Sigmoid colon (tissue), 6 donors: ENCODE measurements at regions not wholly inside any gene's neighbourhood (a gene's known extent, or its start where the extent isn't known, plus 50 kb on each side); places are given as distances from the start of the nearest gene placed in this dataset.

ENCODE experiments used
- DNase-seq: peaks from one replicate; pipeline ENCODE4 v3.0.0-alpha.2; 2019
- H3K27ac ChIP-seq, 4 donors: fragments of 200-600 bp; sonication (generic); one replicate each; pipeline ENCODE4 v1.5.1; 2016 to 2019; ENCODE audit warnings: mild to moderate bottlenecking in 1 of 4
- H3K27me3 ChIP-seq, 3 donors: fragments of 200-600 bp; sonication (generic); one replicate each; pipeline ENCODE4 v1.5.1; 2019; ENCODE audit warnings: mild to moderate bottlenecking in 1 of 3
- H3K36me3 ChIP-seq, 4 donors: fragments of 200-600 bp; sonication (generic); one replicate each; pipeline ENCODE4 v1.5.1; 2016 to 2019
- H3K4me1 ChIP-seq, 4 donors: fragments of 200-600 bp; sonication (generic); one replicate each; pipeline ENCODE4 v1.5.1; 2017 to 2019
- H3K4me3 ChIP-seq, 4 donors: fragments of 200-600 bp; sonication (generic); one replicate each; pipeline ENCODE4 v1.5.1; 2017 to 2019; ENCODE audit warnings: mild to moderate bottlenecking in 2 of 4, moderate library complexity in 1 of 4
- H3K9me3 ChIP-seq, 4 donors: fragments of 200-600 bp in 3 of 4; sonication (generic) in 3 of 4; one replicate each; pipeline versions ENCODE4 v1.5.1 to v1.6.1; 2013 to 2019
- EP300 ChIP-seq, 4 donors: sonication (generic); formaldehyde crosslinking; IDR thresholded peaks; one replicate each; pipeline ENCODE4 v1.6.1; 2017; ENCODE audit warnings: antibody characterized with exemption in 4 of 4
- POLR2A ChIP-seq, 2 donors: fragments of 450-650 bp; IDR thresholded peaks; one replicate each; pipeline ENCODE4 v1.6.1; 2016; ENCODE audit warnings: antibody characterized with exemption in 2 of 2, mild to moderate bottlenecking in 2 of 2, moderate library complexity in 2 of 2
- POLR2AphosphoS5 ChIP-seq, 4 donors: sonication (generic); formaldehyde crosslinking; IDR thresholded peaks; one replicate each; pipeline ENCODE4 v1.6.1; 2017; ENCODE audit warnings: antibody characterized with exemption in 4 of 4
- WGBS, 2 donors: extraction: QIAGEN DNeasy Blood & Tissue Kit; methylation state at CpG; one replicate each; pipeline ENCODE4 v1.1.7; 2013; 5-methylcytosine and 5-hydroxymethylcytosine counted together
- intact Hi-C: fragments of 100-400 bp; cut with DNase I; formaldehyde crosslinking; loops from one replicate; pipeline ENCODE4 v1.15.1; 2023
- TF ChIP-seq, protein P1 (sequence below), 4 experiments: fragments of 450-650 bp in 3 of 4; fragments of 200-600 bp in 1 of 4; IDR thresholded peaks; one replicate each; pipeline ENCODE4 v1.5.1; 2016 to 2019; ENCODE audit warnings: antibody characterized with exemption in 4 of 4, mild to moderate bottlenecking in 3 of 4, moderate library complexity in 2 of 4
- donor health status: healthy with polysubstance abuse.
- donor health status: healthy.

DNA sequence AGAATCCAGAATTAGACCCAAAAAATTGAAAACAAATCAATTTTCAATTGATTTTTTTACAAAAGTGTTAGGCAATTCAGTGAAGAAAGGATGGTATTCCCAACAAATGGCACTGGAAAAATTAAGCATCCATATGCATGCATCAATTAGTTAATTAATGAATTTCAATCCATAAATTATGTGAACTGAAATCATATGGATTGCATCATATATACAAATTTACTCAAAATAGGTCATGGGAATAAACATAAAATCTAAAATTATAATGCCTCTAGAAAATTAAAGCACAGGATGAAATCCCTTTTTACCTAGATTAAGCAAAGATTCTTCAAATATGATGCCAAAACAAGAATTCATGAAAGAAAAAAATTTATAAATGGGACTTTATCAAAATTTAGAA lies 213.9 kb upstream of the KLHL29 start:
- Histone ChIP-seq H3K27me3 (no peaks in the 10 kb centered on the region), H3K36me3 (no peaks in the 10 kb centered on the region), H3K4me1 (no peaks in the 10 kb centered on the region), H3K27ac (no peak overlapping the region), H3K4me3 (no peak overlapping the region), H3K9me3 (peaks cover 0 to 4% (median 0%) of the 10 kb centered on the region in 4 donors)
- intact Hi-C loops = no loop called here
- no peak for TF ChIP-seq POLR2A (IDR thresholded peaks at IDR 0.05)
- TF ChIP-seq, protein P1, sequence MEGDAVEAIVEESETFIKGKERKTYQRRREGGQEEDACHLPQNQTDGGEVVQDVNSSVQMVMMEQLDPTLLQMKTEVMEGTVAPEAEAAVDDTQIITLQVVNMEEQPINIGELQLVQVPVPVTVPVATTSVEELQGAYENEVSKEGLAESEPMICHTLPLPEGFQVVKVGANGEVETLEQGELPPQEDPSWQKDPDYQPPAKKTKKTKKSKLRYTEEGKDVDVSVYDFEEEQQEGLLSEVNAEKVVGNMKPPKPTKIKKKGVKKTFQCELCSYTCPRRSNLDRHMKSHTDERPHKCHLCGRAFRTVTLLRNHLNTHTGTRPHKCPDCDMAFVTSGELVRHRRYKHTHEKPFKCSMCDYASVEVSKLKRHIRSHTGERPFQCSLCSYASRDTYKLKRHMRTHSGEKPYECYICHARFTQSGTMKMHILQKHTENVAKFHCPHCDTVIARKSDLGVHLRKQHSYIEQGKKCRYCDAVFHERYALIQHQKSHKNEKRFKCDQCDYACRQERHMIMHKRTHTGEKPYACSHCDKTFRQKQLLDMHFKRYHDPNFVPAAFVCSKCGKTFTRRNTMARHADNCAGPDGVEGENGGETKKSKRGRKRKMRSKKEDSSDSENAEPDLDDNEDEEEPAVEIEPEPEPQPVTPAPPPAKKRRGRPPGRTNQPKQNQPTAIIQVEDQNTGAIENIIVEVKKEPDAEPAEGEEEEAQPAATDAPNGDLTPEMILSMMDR (IDR thresholded peaks at IDR 0.05) = no peak
- no peak for DNase-seq

DNA sequence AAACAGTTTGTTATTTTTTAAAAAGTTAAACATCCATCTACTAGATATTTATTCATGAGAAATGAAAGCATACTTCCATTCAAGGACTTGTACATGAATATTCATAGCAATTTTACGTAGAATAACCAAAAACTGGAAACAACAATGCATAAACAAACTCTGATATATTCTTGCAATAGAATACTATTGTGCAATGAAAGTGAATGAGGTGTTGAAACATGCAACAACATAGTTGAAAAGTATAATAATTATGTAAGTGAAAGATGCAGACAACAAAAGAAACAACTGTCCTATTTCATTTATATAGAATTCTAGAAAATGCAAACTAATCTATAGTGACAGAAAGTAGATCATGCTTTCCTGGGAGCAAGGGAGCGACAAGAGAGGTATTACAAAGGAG lies 206.6 kb upstream of the KLHL29 start:
- WGBS, 2 donors = 85 to 88% methylated on average over 2 of the region's 2 CpGs
- H3K27me3 ChIP-seq = no peaks in the 10 kb centered on the region
- H3K4me1 ChIP-seq = no peaks in the 10 kb centered on the region
- no peak for DNase-seq
- no peak overlapping the region for H3K27ac ChIP-seq
- TF ChIP-seq EP300 (IDR thresholded peaks at IDR 0.05) (no peak), POLR2AphosphoS5 (IDR thresholded peaks at IDR 0.05) (no peak), POLR2A (IDR thresholded peaks at IDR 0.05) (no peak)
- TF ChIP-seq, protein P1 (IDR thresholded peaks at IDR 0.05) = no peak
- no peak overlapping the region for H3K4me3 ChIP-seq
- peaks cover 0 to 11% (median 3%) of the 10 kb centered on the region in 4 donors for H3K9me3 ChIP-seq
- H3K36me3 ChIP-seq = no peaks in the 10 kb centered on the region
- intact Hi-C loops = no loop called here

DNA sequence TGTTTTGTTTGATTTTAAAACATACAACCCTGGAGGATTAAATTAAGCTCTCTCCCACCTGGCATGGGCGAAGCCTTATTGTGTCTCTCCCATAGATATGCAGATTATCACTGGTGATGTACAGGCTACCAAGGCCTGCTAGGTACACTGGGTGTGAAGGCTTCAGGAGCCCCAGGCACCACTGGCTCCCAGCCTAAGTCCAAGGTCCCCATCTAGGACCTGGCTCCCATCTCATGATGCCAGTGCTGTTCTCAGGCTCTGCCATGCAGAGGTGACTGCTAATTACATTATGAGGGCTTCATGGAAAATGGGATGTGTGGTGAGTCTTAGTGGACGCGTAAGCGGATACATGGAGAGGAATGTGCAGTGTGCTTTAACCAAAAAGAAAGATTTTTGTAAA lies 201.2 kb upstream of the KLHL29 start:
- Histone ChIP-seq H3K36me3 (no peaks in the 10 kb centered on the region), H3K4me1 (no peaks in the 10 kb centered on the region), H3K4me3 (no peak overlapping the region), H3K27me3 (no peaks in the 10 kb centered on the region), H3K9me3 (peaks cover 0 to 9% (median 3%) of the 10 kb centered on the region in 4 donors), H3K27ac (no peak overlapping the region)
- no peak for TF ChIP-seq POLR2AphosphoS5 (IDR thresholded peaks at IDR 0.05)
- no peak for TF ChIP-seq POLR2A (IDR thresholded peaks at IDR 0.05)
- no peak for DNase-seq
- 93 to 96% methylated on average over 4 of the region's 4 CpGs for WGBS, 2 donors
- intact Hi-C loops = no loop called here

DNA sequence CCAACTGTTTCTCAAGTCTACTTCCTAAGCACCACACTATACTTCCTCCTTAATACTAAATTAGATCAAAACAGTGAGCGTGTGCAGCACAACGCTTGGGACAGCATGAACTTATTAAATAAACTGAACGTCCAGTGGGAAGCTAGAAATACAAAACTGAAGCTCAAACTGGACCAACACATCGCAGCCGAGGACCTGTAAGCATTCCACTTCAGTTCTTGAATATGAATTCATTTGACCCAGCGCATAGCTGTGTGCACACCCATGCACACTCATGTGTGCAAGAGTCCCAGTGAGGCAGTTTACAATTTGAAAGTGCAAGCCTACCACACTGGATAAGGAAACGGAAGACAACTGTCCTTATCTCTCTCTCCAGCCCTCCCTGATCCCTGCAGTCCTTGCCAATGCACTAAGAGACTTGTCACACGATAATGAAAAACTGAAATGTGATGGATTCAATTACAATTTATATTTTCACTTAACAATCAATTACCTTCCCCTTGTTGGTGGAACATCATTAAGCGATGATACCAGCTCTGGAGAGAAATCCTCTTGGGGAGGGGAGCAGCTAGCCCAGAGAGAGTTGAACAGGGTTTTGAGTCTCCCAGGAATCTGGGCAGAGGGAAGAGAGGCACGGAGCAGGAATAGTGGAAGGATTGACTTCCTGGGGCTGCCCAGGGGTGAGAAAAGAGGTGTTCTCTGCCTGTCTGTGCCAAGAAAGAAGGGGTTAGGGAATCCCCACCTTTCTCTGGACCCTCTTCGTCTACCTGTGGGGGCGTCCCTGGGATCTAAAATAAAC lies 186.5 kb upstream of the KLHL29 start:
- WGBS, 2 donors = 89 to 90% methylated on average over 12 of the region's 12 CpGs
- Histone ChIP-seq H3K36me3 (no peaks in the 10 kb centered on the region), H3K4me1 (no peaks in the 10 kb centered on the region), H3K4me3 (no peak overlapping the region), H3K27me3 (no peaks in the 10 kb centered on the region), H3K27ac (no peak overlapping the region), H3K9me3 (peaks cover 0 to 1% (median 0%) of the 10 kb centered on the region in 4 donors)
- TF ChIP-seq POLR2AphosphoS5 (IDR thresholded peaks at IDR 0.05) = no peak
- no peak for TF ChIP-seq EP300 (IDR thresholded peaks at IDR 0.05)
- no peak for TF ChIP-seq POLR2A (IDR thresholded peaks at IDR 0.05)
- TF ChIP-seq, protein P1 (IDR thresholded peaks at IDR 0.05) = no peak
- DNase-seq = no peak
- intact Hi-C loops = no loop called here

DNA sequence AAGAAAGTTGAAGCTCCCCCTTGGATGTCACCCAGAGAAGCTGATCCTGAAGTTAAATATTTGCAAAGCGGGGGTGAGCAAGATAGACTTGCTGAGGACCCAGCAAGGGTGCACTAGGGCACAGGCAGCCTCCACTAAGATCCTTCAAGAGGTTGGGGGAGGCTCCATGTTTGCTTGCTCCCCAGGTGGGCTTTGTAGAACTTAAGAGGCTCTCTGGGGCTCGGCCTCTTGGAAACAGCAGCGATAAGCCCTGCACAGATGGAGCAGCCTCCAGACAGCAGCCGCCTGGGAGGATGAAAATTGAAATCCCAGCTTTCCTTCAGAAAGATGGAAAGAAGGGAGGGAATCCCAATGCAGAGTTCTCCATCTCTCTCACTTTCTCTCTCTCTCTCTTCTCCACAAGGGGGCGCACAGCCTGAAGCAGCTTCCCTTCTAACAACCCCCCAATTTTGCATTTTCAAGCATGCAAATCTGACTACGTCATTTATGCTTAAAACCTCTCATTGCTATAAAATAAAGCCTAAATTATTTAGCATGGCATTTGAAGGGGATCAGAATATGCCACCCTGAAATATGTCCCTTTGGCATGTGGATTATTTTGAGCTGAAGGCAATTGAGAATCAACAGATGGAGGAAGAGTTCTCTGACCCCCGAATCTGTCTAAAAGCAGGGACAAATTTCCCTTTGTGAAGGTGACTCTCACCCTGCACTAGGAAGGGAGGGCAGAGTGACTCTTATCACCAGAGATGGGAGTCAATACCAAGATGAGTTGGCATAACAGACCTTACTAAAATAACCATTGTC lies 185.7 kb upstream of the KLHL29 start:
- no peak for TF ChIP-seq EP300 (IDR thresholded peaks at IDR 0.05)
- TF ChIP-seq, protein P1 (IDR thresholded peaks at IDR 0.05) = peak in 1 of 4 experiments; percentile 10
- WGBS, 2 donors = 88 to 91% methylated on average over 7 of the region's 7 CpGs
- Histone ChIP-seq H3K27me3 (no peaks in the 10 kb centered on the region), H3K4me3 (no peak overlapping the region), H3K9me3 (peaks cover 0 to 1% (median 0%) of the 10 kb centered on the region in 4 donors), H3K36me3 (no peaks in the 10 kb centered on the region), H3K4me1 (no peaks in the 10 kb centered on the region), H3K27ac (no peak overlapping the region)
- intact Hi-C loops = no loop called here
- no peak for DNase-seq
